H9 (cell line): ENCODE measurements at regions not wholly inside any gene's neighbourhood (a gene's known extent, or its start where the extent isn't known, plus 50 kb on each side); places are given as distances from the start of the nearest gene placed in this dataset.

Source experiments
- DNase-seq: peaks from one replicate; pipeline ENCODE4 v3.0.0-alpha.2; 2017
- H2AFZ ChIP-seq: one replicate; pipeline ENCODE4 v1.6.1; 2013; ENCODE audit warnings: mild to moderate bottlenecking, low read length, control low read depth, moderate library complexity
- H2AK5ac ChIP-seq: 2 replicates; pipeline ENCODE4 v1.6.1; 2013; ENCODE audit warnings: low read length, control low read depth, mixed read lengths; ENCODE audit not compliant: insufficient read length
- H2BK120ac ChIP-seq: one replicate; pipeline ENCODE4 v1.6.1; 2013; ENCODE audit warnings: low read depth, mild to moderate bottlenecking, low read length, control low read depth, inconsistent platforms; ENCODE audit not compliant: poor library complexity, severe bottlenecking
- H2BK12ac ChIP-seq: 2 replicates; pipeline ENCODE4 v1.6.1; 2013; ENCODE audit warnings: low read length, control low read depth, mixed read lengths, low read depth; ENCODE audit not compliant: insufficient read length
- H2BK15ac ChIP-seq: 2 replicates; pipeline ENCODE4 v1.6.1; 2013; ENCODE audit warnings: low read depth, low read length, control low read depth
- H2BK20ac ChIP-seq: one replicate; pipeline ENCODE4 v1.6.1; 2013; ENCODE audit warnings: low read depth, mild to moderate bottlenecking, low read length, control low read depth, inconsistent platforms; ENCODE audit not compliant: poor library complexity, severe bottlenecking
- H2BK5ac ChIP-seq: 2 replicates; pipeline ENCODE4 v1.6.1; 2013; ENCODE audit warnings: low read length, control low read depth, mixed read lengths; ENCODE audit not compliant: insufficient read length
- H3K14ac ChIP-seq: 2 replicates; pipeline ENCODE4 v1.6.1; 2013; ENCODE audit warnings: low read length, control low read depth; ENCODE audit not compliant: insufficient read depth
- H3K18ac ChIP-seq: 2 replicates; pipeline ENCODE4 v1.6.1; 2013; ENCODE audit warnings: low read depth, mild to moderate bottlenecking, mixed read lengths, low read length, control low read depth; ENCODE audit not compliant: insufficient read length
- H3K23ac ChIP-seq: 2 replicates; pipeline ENCODE4 v1.6.1; 2013; ENCODE audit warnings: low read length, control low read depth, mixed read lengths, low read depth; ENCODE audit not compliant: insufficient read length
- H3K23me2 ChIP-seq: 2 replicates; pipeline ENCODE4 v1.6.1; 2013; ENCODE audit warnings: low read depth, mild to moderate bottlenecking, mixed read lengths, low read length, control low read depth; ENCODE audit not compliant: insufficient read length, poor library complexity, severe bottlenecking
- H3K27ac ChIP-seq: 2 replicates; pipeline ENCODE4 v1.5.1; 2013; ENCODE audit warnings: low read length, control low read depth, mixed read lengths, low read depth; ENCODE audit not compliant: insufficient read length
- H3K27me3 ChIP-seq: 2 replicates; pipeline ENCODE4 v1.6.1; 2013; ENCODE audit warnings: low read length, control low read depth, inconsistent platforms; ENCODE audit not compliant: insufficient read depth
- H3K4ac ChIP-seq: 2 replicates; pipeline ENCODE4 v1.6.1; 2013; ENCODE audit warnings: low read depth, mild to moderate bottlenecking, control low read depth, inconsistent platforms, low read length, moderate library complexity
- H3K4me1 ChIP-seq: 2 replicates; pipeline ENCODE4 v1.6.1; 2013; ENCODE audit warnings: low read length, control low read depth, inconsistent platforms; ENCODE audit not compliant: insufficient read depth
- H3K4me2 ChIP-seq: 2 replicates; pipeline ENCODE4 v1.6.1; 2013; ENCODE audit warnings: low read length, control low read depth, mixed read lengths; ENCODE audit not compliant: insufficient read length, insufficient read depth
- H3K56ac ChIP-seq: 2 replicates; pipeline ENCODE4 v1.6.1; 2013; ENCODE audit warnings: low read depth, mild to moderate bottlenecking, mixed read lengths, low read length, control low read depth; ENCODE audit not compliant: insufficient read length
- H3K79me1 ChIP-seq: 2 replicates; pipeline ENCODE4 v1.6.1; 2013; ENCODE audit warnings: low read depth, mild to moderate bottlenecking, moderate library complexity, low read length, control low read depth, inconsistent platforms; ENCODE audit not compliant: insufficient read depth, poor library complexity, severe bottlenecking
- H3K79me2 ChIP-seq: 2 replicates; pipeline ENCODE4 v1.6.1; 2013; ENCODE audit warnings: low read length, control low read depth, inconsistent platforms; ENCODE audit not compliant: insufficient read depth
- H3K9ac ChIP-seq: 2 replicates; pipeline ENCODE4 v1.6.1; 2013; ENCODE audit warnings: low read length, control low read depth, mixed read lengths; ENCODE audit not compliant: insufficient read length; ENCODE audit errors: extremely low read depth
- H3K9me3 ChIP-seq: one replicate; pipeline ENCODE4 v1.6.1; 2013; ENCODE audit warnings: low read depth, low read length, inconsistent platforms; ENCODE audit not compliant: control insufficient read depth
- H3T11ph ChIP-seq: one replicate; pipeline ENCODE4 v1.6.1; 2013; ENCODE audit warnings: mild to moderate bottlenecking, low read length, control low read depth, inconsistent platforms
- H4K20me1 ChIP-seq: one replicate; pipeline ENCODE4 v1.6.1; 2013; ENCODE audit not compliant: control insufficient read depth, insufficient read length, insufficient read depth
- H4K5ac ChIP-seq: 2 replicates; pipeline ENCODE4 v1.6.1; 2013; ENCODE audit warnings: low read depth, mild to moderate bottlenecking, mixed read lengths, low read length, control low read depth; ENCODE audit not compliant: insufficient read length
- H4K8ac ChIP-seq: replicated peaks from 2 replicates; pipeline ENCODE4 v1.6.1; 2013; ENCODE audit warnings: low read length, control low read depth, mixed read lengths, low read depth; ENCODE audit not compliant: insufficient read length
- H4K91ac ChIP-seq: 2 replicates; pipeline ENCODE4 v1.6.1; 2013; ENCODE audit warnings: low read depth, mild to moderate bottlenecking, moderate library complexity, mixed read lengths, low read length, control low read depth; ENCODE audit not compliant: insufficient read length
- H3K27ac Mint-ChIP-seq, 3 experiments: 2 replicates in 2 of 3; 3 replicates in 1 of 3; pipeline ENCODE4 v1.8.0; 2020 to 2021; ENCODE audit warnings: mixed read lengths in 3 of 3, mild to moderate bottlenecking in 1 of 3, moderate library complexity in 1 of 3
- H3K27me3 Mint-ChIP-seq: 2 replicates; pipeline ENCODE4 v1.8.0; 2021; ENCODE audit warnings: low read depth, mild to moderate bottlenecking, moderate library complexity, mixed read lengths
- H3K36me3 Mint-ChIP-seq, 3 experiments: 2 replicates in 2 of 3; 3 replicates in 1 of 3; pipeline ENCODE4 v1.8.0; 2020 to 2021; ENCODE audit warnings: low read depth in 3 of 3, mixed read lengths in 3 of 3; ENCODE audit not compliant: insufficient read depth in 1 of 3
- H3K4me1 Mint-ChIP-seq, 2 experiments: 2 replicates each; pipeline ENCODE4 v1.8.0; 2020; ENCODE audit warnings: mixed read lengths in 2 of 2
- H3K4me3 Mint-ChIP-seq, 2 experiments: 2 replicates in 1 of 2; 3 replicates in 1 of 2; pipeline ENCODE4 v1.8.0; 2020 to 2021; ENCODE audit warnings: mild to moderate bottlenecking in 2 of 2, mixed read lengths in 2 of 2, moderate library complexity in 1 of 2
- H3K9me3 Mint-ChIP-seq, 2 experiments: 2 replicates in 1 of 2; 3 replicates in 1 of 2; pipeline ENCODE4 v1.8.0; 2020; ENCODE audit warnings: mild to moderate bottlenecking in 2 of 2, mixed read lengths in 2 of 2, moderate library complexity in 1 of 2
- WGBS: extraction: QIAGEN DNeasy Blood & Tissue Kit; methylation state at CpG from one replicate; pipeline ENCODE4 v1.1.7; 2013; ENCODE audit warnings: missing lambda C conversion rate, low lambda C conversion rate, mixed read lengths; ENCODE audit not compliant: insufficient read length; ENCODE audit errors: extremely low coverage; 5-methylcytosine and 5-hydroxymethylcytosine counted together
- TF ChIP-seq, protein P1 (sequence below): fragments of 200-600 bp; sonication (generic); conservative IDR thresholded peaks from 3 replicates; pipeline ENCODE4 v1.8.0; 2021; ENCODE audit warnings: antibody characterized with exemption, mild to moderate bottlenecking

DNA sequence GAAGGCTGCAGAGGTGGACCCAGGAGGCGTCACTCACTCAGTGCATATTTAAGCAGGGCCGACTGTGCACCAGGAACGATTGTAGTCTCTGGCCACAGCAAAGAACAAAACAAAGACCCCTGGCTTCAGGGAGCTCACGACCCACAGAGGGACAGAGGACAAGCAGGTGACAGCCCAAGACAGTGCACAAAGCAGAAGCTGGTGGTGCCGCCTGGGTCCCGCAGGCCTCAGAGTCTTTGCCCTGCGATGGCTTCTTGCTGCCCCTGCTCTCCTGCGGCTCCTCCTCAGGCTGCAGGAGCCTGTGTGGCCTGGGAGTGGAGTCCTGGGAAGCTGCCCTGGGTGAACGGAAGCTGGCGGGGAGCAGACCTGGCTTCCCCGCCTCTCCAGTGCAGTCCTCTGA is 300.0 kb downstream of the PREX1 start:
- no peak overlapping the region for H2BK12ac ChIP-seq
- H2AK5ac ChIP-seq: no peak overlapping the region
- Mint-ChIP-seq H3K4me1 (peaks cover 0 to 3% of the 10 kb centered on the region in 2 experiments; a peak in 1 of 4 replicates), H3K4me3 (no peak overlapping the region), H3K27me3 (no peaks in the 10 kb centered on the region; the same call in 1 of the 2 replicates), H3K36me3 (no peaks in the 10 kb centered on the region), H3K9me3 (no peaks in the 10 kb centered on the region; a peak in 1 of 5 replicates), H3K27ac (no peak overlapping the region)
- H3K9me3 ChIP-seq: no peaks in the 10 kb centered on the region
- no peak for DNase-seq
- H3K27ac ChIP-seq: no peak overlapping the region
- H3K14ac ChIP-seq: no peak overlapping the region
- no peaks in the 10 kb centered on the region for H3K23me2 ChIP-seq
- H4K20me1 ChIP-seq: no peaks in the 10 kb centered on the region
- no peak overlapping the region for H3K18ac ChIP-seq
- no peak overlapping the region for H3K4ac ChIP-seq
- H3K23ac ChIP-seq: no peak overlapping the region
- no peak overlapping the region for H2BK120ac ChIP-seq
- no peaks in the 10 kb centered on the region for H3K79me2 ChIP-seq
- no peak overlapping the region for H2BK5ac ChIP-seq
- WGBS: no CpG with 5 or more reads among the region's 11 CpGs
- H4K91ac ChIP-seq: no peak overlapping the region
- H4K8ac ChIP-seq: no peak overlapping the region
- no peaks in the 10 kb centered on the region for H3K4me1 ChIP-seq
- no peak overlapping the region for H4K5ac ChIP-seq
- no peak overlapping the region for H3T11ph ChIP-seq
- no peak overlapping the region for H2AFZ ChIP-seq
- no peak overlapping the region for H3K56ac ChIP-seq
- no peak overlapping the region for H2BK20ac ChIP-seq
- no peak overlapping the region for H3K4me2 ChIP-seq
- no peak overlapping the region for H3K9ac ChIP-seq
- H3K27me3 ChIP-seq: no peaks in the 10 kb centered on the region
- TF ChIP-seq, protein P1, sequence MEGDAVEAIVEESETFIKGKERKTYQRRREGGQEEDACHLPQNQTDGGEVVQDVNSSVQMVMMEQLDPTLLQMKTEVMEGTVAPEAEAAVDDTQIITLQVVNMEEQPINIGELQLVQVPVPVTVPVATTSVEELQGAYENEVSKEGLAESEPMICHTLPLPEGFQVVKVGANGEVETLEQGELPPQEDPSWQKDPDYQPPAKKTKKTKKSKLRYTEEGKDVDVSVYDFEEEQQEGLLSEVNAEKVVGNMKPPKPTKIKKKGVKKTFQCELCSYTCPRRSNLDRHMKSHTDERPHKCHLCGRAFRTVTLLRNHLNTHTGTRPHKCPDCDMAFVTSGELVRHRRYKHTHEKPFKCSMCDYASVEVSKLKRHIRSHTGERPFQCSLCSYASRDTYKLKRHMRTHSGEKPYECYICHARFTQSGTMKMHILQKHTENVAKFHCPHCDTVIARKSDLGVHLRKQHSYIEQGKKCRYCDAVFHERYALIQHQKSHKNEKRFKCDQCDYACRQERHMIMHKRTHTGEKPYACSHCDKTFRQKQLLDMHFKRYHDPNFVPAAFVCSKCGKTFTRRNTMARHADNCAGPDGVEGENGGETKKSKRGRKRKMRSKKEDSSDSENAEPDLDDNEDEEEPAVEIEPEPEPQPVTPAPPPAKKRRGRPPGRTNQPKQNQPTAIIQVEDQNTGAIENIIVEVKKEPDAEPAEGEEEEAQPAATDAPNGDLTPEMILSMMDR: no peak
- H3K79me1 ChIP-seq: no peaks in the 10 kb centered on the region
- H2BK15ac ChIP-seq: no peak overlapping the region
